CD4-positive, alpha-beta T cell treated with Interleukin-17A for 1 hour (primary cell): ENCODE measurements at regions not wholly inside any gene's neighbourhood (a gene's known extent, or its start where the extent isn't known, plus 50 kb on each side); places are given as distances from the start of the nearest gene placed in this dataset.

Source experiments
- DNase-seq: peaks from one replicate; pipeline ENCODE4 v3.0.0-alpha.2; 2020

DNA sequence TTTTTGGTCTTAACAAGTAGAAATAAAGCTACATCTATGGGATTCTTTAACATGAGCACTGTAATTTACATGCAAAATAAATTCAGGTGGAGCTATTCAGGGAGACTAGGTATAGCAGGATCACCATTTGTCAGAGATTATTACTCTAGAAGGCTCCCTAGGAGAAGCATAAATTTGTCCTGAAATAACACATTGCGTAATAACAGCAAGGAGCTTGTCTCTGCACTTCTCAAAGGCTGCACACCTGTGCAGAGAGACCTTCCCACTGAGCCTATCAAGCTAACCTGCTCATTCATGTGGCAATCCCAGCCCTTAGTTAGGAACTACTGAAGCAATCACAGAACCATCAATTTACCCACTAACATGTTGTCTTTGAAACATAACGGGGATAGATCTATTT is 437.4 kb upstream of the MC4R start:
- no peak for DNase-seq

DNA sequence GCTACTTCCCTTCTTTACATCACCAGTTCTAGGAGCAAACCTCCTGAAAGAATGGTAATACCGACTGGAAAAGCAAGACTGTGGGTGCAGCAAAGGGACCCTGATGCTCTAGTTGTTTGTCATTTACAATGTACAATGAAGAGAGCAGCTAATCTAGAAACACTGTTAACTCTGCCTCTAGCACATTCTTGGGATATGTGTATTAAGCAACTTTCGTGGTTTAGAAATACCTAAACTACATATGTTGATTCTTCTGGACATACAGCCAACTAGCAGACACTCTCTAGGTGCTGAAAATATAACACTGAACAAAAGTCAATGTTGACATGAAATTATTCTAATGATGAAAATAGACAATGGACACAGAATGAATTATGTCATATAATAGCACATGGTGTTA is 440.3 kb upstream of the MC4R start:
- no peak for DNase-seq

DNA sequence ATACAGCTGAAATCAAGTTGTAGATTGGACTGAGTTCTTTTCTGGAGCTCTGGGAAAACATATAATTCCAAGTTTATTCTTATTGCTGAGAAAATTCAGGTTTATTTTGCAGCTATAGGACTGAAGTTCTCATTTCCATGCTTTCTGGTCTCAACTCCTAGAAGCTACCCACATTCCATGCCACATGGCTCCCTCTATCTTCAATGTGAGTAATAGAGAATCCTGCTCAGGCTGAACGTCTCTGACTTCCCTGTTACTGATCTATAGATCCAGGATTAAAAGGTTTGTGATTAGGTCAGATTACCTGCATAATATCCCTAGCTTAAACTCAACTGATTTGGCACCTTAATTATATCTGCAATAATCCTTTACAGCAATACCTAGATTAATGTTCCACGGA is 453.8 kb upstream of the MC4R start:
- DNase-seq, result no peak

DNA sequence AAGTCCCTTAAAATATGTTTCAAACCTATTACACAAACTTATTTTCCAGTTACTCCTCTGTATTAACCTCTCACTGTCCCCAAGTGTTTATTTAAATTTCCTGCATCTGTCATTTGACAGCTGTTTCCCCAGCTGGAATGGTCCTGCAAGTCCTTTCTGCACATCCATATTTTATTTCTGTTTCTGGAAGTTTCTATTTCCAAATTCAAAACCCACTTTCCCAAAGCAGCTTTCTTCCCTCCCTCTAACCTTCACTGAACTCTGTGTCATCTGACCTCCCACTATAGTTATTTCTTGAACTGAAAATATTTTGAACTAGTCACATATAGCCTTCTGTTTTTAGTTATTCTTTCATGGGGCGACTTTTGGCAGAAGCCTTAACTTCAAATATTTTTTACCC is 459.4 kb upstream of the MC4R start:
- DNase-seq, result no peak

DNA sequence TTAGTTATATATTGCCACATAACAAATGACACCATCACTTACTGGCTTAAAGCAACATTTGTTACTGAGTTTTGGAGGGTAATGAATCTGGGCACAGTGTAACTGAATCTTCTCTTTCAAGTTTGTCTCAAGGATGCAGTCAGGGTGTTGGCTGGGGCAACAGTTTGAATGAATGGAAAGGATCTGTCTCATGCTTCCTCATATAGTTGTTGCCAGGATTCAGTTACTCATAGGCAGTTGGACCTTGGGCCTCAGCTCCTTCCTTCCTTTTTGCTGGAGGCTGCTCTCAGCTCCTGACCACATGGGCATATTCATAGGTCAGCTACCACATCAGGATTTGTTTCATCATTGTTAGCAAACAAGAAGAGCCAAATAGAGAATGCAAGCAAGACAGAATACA is 466.1 kb upstream of the MC4R start:
- DNase-seq, result no peak

DNA sequence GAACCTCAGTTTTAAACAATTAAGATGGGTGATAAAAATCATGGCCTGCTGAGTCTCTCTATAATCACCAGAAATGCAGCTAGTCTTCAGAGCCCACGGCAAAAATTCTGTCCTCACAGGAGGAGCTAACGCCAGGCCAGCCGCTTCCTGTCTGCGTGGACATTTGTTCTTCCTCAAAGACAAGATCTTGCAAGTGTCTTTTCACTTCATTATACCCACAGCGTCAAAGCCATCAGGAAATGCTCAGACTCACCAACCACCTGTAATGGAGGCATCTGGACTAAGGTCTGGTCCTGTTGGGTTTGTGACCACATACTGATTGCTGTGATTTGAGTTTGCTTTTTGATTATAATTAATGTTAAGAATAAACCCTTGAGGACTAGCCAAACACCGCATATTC is 473.8 kb upstream of the MC4R start:
- no peak for DNase-seq

DNA sequence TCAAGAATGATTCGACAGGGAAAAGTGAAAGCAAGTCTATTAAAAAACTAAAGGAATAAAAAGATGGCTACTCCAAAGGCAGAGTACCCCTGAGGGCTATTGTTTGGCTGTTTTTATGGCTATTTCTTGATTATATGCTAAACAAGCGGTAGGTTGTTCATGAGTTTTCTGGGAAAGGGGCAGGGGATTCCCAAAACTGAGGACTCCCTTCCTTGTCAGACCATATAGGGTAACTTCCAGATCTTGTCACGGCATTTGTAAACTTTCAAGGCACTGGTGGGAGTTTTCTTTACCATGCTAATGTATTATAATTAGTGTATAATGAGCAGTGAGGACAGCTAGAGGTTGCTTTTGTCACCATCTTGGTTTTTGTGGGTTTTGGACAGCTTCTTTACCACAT is 474.9 kb upstream of the MC4R start:
- no peak for DNase-seq

DNA sequence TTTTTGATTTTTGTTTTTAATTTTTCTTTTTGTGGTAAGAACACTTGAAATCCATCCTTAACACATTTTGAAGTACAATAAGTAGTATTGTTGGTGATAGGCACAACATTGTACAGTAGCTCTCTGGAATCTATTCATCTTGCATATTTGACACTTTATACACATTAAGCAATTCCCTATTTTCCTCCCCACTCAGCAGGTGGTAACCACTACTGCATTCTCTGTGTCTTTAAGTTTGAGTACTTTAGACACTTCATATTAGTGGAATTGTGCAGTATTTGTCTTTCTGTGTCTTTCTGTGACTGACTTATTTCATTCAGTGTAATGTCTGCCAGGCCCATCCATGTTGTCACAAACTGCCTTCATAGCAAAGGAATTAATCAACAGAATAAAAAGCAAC is 471.7 kb upstream of the CDH20 start:
- no peak for DNase-seq

DNA sequence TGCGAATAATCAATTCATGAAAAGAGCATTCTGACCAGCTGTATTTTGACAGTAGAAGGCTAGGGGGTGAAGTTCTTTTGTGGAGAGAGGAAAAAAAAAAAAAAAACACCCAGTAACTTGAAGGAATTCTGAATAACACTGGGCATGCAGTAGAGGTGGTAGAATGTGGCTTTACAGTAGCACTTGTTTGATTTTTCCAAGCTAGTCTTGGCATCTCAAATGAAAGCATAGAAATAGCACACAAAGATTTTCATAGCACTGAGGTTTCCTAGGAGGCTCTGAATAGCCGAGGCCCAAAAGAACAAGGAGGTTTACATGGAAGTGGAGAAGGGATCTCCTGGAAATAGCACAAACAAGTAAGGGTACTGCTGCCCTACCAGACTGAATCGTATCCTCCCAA is 470.2 kb upstream of the CDH20 start:
- DNase-seq, result no peak

DNA sequence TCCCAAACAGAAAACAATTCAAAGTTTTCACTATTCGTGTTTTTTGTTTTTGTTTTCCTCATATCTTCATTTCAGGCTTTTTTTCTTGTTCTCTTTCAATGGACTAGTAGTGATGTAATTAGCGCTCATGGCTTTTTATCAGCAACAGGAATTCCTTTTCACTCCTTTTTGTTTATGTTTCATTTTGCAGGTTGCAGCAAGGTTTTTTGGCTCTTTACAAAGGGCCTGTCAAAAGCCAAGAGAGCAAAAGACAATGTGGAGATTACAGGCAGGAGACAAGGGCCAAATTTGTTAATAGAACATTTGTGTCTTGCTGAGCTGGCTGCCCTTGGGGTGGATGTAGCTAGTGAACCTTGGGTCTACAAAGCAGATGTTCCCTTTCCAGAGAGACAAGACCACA is 467.4 kb upstream of the CDH20 start:
- DNase-seq, result no peak

DNA sequence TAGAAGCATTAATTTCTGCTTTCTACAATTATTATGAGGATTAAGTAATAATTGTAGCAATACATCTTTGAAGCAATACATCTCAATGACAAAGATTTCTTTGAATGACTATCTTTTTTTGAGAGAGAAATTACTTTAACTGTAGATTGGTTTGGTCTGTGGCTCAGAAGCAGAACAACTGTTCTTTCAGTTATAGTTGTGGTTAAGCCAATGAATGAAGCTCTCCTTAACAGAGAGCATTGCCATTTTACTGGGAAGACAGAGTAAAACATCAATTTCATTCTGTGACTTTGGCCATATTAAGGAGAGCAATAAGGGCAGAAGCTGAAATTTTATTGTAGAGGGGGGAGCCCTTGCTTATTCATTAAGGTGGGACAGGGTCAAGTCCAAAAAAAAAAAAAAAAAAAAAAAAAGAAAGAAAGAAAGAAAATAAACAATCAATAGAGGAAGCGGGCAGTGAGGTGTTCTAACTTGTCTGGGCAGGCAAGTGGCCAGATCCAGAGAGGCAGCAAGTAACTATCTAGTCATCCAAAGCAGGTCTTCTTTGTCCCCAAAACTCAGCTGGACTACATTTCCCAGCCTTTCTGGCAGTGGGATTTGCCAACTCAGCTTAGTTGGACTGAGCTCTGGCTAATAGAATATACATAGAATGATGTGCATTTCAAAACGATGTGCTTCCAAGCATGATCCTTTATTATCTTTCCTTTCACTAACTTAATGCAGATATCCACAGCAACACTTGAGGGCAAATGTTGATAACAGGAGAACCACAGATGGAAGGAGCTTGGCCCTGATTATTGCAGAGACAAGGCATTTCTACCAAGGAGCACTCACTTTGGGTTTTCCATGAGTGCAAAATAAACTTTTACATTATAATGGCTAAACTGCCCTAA is 462.7 kb upstream of the CDH20 start:
- DNase-seq, result no peak

DNA sequence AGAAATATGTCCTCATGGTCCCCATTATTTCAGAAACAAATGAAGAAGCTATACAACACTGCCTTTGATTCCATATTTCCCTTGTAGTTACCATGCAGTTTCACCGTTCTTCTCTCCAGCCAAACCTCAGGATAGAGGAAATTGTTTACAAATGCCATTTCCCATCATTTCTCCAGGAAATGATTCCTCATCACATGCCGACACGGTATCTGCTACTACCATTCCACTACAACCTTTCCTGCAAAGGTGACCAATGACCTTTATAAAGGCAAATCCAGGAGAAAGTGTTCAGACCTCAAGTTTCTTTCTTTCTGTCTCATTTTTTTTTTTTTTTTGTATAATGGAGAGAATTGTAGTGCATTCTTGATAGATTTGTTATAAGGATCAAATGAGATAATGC is 460.8 kb upstream of the CDH20 start:
- DNase-seq, result no peak

DNA sequence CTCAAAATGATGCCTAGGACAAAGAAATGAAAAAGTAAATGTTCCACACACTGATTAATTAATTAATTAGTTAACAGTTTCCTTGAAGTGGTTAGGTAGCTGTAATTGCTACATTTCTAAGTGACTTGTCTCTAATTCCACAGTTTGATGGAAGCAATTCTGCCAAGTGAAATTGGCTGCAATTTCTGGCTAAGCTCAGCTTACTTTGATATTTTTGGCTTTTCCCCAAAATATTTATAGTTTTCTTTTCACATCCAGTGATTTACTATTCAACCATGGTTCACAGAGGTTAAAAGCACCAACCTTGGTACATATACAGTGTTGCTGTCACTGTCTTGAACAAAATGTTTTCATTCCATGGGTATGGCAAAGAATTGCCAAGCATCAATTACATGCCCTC is 459.5 kb upstream of the CDH20 start:
- no peak for DNase-seq

DNA sequence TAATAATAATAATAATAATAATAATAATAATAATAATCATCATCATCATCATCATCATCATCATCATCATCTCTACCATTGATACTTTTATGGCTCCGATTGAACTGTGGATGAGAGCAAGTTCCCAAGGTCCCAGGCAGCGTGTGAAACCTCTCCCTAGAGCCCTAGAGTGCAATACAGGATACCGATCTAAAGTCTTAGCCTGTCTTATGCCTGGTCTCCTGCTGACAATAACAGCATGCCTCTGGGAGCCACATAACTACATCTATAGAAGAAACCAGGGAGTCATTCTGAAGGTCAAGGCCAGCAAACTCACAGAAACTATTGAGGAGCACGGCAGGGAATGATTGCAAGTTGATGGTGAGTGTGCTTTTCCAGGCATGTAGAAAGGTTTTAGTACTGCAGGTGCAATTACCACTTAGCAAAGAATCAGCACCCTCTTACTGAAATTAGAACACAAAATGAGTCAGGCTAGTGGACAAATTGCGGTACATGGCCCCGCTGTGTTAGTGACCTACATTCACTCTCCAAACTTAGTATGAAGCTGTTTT is 457.2 kb upstream of the CDH20 start:
- no peak for DNase-seq

DNA sequence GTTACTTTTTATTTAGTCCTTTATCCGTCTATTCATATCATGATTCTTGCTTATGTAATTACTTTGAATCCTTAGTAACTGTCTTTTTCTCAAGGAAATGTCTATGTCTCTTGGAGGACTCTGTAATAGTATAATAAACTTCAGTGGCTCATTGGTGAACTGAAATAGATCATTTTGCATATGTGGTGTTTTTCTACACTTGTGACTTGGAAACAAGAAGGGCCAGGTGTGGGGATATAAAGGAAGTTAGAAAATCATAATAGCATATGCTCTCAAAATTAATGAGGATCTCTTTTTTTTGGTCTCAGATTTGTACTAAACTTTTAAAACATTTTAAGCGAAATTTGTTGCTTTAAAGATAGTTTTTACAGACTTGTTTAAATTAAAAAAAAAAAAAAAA is 453.0 kb upstream of the CDH20 start:
- DNase-seq, result no peak

DNA sequence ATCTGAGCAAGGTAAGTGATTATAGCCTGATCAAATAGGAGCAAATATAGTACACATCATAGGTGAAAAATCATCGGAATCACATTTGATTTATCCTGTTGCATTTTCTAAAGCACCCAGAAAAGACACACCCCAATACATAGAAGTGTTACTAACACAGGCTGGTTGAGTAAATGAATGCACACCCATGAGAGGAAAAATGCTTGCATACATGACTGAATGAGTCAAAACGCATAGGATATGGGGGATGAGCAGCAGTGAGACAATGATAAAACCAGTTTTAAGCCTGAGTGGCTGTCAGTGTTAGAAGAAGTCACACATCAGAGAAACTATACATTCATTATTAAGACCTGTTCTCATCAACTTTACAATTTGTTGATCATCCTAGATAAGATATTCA is 449.6 kb upstream of the CDH20 start:
- DNase-seq, result no peak

DNA sequence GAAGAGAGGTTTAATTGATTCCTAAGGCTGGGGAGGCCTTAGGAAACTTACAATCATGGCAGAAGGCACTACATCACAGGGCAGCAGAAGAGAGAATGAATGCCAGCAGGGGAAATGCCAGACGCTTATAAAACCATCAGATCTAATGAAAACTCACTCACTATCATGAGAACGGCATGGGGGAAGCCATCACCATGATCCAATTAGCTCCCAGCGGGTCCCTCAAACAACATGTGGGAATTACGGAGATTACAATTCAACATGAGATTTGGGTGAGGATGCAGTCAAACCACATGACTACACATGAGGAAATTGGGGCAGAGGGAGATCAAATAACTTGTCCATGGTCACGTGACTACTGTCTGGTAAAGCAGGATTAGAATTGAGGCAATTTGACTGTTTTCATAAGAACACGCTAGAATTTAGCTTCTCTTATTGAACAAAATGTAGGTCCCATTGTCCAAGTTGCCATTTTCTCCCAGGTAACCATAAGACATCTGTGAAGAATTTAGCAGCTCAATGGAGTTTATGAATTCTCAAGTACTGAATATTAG is 445.1 kb upstream of the CDH20 start:
- no peak for DNase-seq

DNA sequence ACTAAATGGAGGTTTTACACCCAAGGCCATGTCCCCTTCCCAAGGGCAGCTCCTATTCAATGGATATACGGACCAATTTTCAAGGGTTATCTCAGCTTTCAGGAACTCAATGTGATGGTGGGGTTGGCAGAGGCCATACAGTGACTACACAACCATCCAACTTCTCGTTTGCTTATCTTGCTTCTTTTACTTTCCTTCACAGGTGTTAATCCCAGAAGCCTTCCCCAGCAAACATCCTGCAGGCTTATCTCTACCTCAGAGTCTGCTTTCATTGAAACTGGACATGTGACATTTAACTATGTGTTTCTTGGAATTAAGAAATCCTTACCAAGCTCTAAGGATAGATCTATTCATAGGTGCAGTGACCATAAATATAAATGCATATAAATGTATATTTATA is 443.8 kb upstream of the CDH20 start:
- no peak for DNase-seq

DNA sequence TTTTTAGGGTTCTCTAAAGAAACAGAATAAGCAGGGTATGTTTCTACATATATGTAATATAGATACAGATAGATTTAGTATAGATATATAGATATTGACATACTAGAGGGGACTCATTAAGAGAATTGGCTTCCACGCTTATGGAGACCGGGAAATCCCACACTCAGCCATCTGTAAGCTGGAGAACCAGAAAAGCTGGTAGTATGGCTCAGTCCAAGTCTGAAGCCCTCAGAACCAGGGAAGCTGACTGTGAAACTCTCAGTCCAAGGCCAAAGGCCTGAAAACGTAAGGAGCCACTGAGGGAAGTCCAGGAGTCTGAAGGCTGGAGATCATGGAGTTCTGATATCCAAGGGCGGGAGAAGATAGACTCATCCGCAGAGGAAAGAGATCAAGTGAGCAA is 441.3 kb upstream of the CDH20 start:
- DNase-seq, result no peak

DNA sequence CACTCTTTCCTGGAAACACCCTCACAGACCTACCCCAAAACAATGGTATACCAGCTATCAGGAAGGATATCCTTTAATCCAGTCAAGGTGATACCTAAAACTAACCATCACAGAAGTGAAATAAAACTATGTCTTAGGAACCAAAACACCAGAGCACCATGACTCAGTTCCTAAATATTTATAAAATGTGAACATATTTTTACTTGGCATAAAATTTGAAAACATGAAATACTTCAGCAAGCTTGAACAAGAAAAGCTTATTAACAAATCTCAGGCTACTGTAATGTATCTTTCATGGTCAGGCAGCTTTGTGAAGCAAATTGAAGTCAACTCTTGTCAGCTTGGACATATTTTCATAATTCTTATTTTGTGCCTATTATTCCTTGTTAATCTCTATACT is 440.8 kb upstream of the CDH20 start:
- DNase-seq, result no peak

DNA sequence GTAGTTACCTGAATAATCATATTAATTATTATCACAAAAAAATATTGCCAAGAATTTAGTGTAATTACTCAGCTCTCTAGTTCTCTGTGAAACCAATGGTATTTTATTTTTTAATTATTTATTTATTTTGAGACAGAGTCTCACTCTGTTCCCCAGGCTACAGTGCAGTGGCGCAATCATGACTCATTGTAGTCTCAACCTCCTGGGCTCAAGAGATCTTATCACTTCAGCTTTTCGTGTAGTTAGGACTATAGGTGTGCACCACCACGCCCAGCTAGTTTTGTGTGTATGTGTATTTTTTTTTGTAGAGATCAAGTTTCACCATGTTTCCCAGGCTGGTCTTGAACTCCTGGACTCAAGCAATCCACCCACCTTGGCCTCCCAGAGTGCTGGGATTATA is 440.4 kb upstream of the CDH20 start:
- no peak for DNase-seq

DNA sequence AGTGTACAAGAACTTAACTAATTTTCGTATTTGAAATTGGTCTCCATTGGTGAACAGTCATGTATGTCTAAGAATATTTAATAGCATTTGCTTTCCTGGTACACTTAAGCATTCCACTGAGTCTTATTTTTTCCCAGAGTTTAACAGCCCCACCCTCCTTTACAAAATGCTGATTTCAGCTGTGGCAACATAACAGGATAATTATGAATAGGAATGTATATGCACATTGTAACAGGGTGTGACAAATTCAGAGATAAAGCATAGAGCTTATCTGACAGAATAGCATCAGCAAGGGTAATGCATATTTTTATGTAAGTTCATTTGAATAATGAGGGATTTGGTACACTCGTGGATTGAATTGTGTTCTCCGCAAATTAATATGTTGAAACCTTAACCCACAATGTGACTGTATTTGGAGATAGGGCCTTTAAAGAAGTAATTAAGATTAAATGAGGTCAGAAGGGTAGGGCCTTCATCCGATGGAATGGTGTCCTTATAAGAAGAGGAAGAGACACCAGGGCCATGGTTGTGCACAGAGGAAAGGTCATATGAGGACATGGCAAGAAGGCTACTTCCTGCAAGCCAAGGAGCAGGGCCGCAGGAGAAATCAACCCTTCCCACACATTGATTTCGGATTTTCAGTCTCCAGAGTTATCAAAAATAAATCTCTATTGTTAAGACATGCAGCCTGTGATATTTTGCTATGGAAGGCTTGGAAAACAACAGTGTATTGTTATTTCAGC is 439.7 kb upstream of the CDH20 start:
- no peak for DNase-seq

DNA sequence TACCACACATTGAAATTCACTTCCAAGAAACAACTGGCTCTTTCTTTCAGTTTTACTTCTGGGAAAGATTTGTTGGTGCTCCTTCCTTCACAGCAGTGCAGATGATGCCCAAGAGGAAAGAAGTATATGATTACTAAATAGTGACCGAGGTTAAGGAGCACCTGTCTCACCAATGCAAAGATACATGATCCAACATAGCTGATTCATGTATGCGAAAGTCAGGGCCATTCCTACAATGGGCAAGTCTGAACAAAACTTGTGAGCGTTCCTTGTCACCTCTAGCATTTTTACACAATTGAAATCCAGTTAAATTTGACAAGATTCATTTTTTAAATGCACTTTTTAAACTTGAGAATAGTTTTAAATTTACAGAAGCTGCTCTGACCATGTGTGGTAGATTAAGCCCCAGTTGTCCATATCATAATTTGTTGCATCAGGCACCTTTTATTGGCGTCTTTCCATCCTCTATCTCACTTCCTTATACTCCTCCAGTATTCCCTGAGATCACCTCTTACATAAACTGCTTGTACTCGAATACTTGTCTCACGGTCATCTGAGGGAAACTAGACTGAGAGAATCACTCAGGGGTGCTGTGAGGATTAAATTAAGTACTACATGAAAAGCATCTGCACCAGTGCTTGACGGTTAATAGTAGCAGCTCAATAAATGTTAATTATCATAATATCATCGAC is 438.8 kb upstream of the CDH20 start:
- no peak for DNase-seq
